HTR-8/SVneo (cell line): ENCODE measurements at regions not wholly inside any gene's neighbourhood (a gene's known extent, or its start where the extent isn't known, plus 50 kb on each side); places are given as distances from the start of the nearest gene placed in this dataset.
"Not testable (repeated sequence)": the region's sequence is repeated elsewhere in the genome, so short reads cannot be mapped to it uniquely, and the experiment has no call there.

Experiments used
- DNase-seq: peaks from one replicate; pipeline ENCODE4 v3.0.0; 2011; ENCODE audit warnings: low spot score, mixed read lengths; ENCODE audit not compliant: insufficient read length
- FAIRE-seq: peaks from 2 replicates; lab custom pipeline; 2011; peaks lifted over from hg19 to GRCh38; lab: Jason Lieb, UNC

- not testable (repeated sequence) for FAIRE-seq, DNase-seq
Observed at GRCh38 chr7:6979456-6979855, 153.4 kb upstream of the CCZ1B start.

GRCh38 chr7:6982375-6982774, 156.3 kb upstream of the CCZ1B start:
- not testable (repeated sequence) for FAIRE-seq

GRCh38 chr7:6986892-6987291, 160.8 kb upstream of the CCZ1B start:
- FAIRE-seq, DNase-seq: not testable (repeated sequence)

More at GRCh38 chr7:6982375-6982774, 156.3 kb upstream of the CCZ1B start:
- not testable (repeated sequence) for DNase-seq

GRCh38 chr7:6988608-6989007, 162.5 kb upstream of the CCZ1B start:
- not testable (repeated sequence) for FAIRE-seq, DNase-seq

GRCh38 chr7:6989968-6990367, 163.9 kb upstream of the CCZ1B start:
- FAIRE-seq, DNase-seq: not testable (repeated sequence)

GRCh38 chr7:6990426-6991152, 164.5 kb upstream of the CCZ1B start:
- not testable (repeated sequence) for FAIRE-seq, DNase-seq

- DNase-seq, FAIRE-seq: not testable (repeated sequence)
Observed at GRCh38 chr7:6991169-6991611, 165.1 kb upstream of the CCZ1B start.

- DNase-seq, FAIRE-seq: not testable (repeated sequence)
Observed at GRCh38 chr7:6991686-6992085, 165.6 kb upstream of the CCZ1B start.

GRCh38 chr7:6992133-6992532, 166.1 kb upstream of the CCZ1B start:
- DNase-seq, FAIRE-seq: not testable (repeated sequence)

GRCh38 chr7:6995026-6995425, 169.0 kb upstream of the CCZ1B start:
- FAIRE-seq, DNase-seq: not testable (repeated sequence)

- DNase-seq, FAIRE-seq: not testable (repeated sequence)
Observed at GRCh38 chr7:6995493-6996289, 169.6 kb upstream of the CCZ1B start.

GRCh38 chr7:6999067-6999666, 173.1 kb upstream of the CCZ1B start:
- FAIRE-seq, DNase-seq: not testable (repeated sequence)

GRCh38 chr7:7002418-7003062, 176.5 kb upstream of the CCZ1B start:
- FAIRE-seq, result no peak

GRCh38 chr7:7005303-7005702, 177.0 kb upstream of the C1GALT1 start:
- DNase-seq, result no peak
- no peak for FAIRE-seq

More at GRCh38 chr7:7002418-7003062, 176.5 kb upstream of the CCZ1B start:
- no peak for DNase-seq

GRCh38 chr7:7005949-7006348, 176.4 kb upstream of the C1GALT1 start:
- DNase-seq, result not testable (repeated sequence)

GRCh38 chr7:7011241-7011640, 171.1 kb upstream of the C1GALT1 start:
- FAIRE-seq, DNase-seq: not testable (repeated sequence)

More at GRCh38 chr7:7005949-7006348, 176.4 kb upstream of the C1GALT1 start:
- FAIRE-seq, result not testable (repeated sequence)

- not testable (repeated sequence) for FAIRE-seq, DNase-seq
Observed at GRCh38 chr7:7011751-7012150, 170.6 kb upstream of the C1GALT1 start.

- DNase-seq, result no peak
- no peak for FAIRE-seq
Observed at GRCh38 chr7:7014827-7015595, 167.3 kb upstream of the C1GALT1 start.

GRCh38 chr7:7017707-7018280, 164.6 kb upstream of the C1GALT1 start:
- no peak for DNase-seq
- FAIRE-seq, result no peak
